ENCODE measurements at regions not wholly inside any gene's neighbourhood (a gene's known extent, or its start where the extent isn't known, plus 50 kb on each side); places are given as distances from the start of the nearest gene placed in this dataset.

DNA sequence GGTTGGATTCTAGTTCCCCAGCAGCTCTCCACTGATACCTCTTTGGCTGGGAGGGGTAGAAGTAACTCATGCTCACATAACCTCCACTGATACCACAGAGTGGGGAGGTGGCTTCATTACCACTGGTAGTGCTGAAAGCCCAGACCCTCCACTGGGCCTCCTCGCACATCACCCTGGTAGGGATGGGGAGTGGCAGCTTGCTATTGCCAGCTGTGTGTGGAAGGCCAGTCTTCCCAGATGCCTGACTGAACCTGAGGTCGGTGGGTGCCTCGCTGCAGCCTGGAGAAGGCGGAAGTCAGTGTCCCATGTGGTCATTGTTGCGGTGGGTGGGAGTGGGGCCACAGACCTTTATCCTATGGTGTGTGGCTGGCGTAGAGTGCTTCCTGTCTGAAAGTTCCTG lies 138.0 kb downstream of the TAF11L14 start:
- no peaks in the 10 kb centered on the region for H3K27me3 ChIP-seq (ENCODE audit: low read depth)
- H3K36me3 ChIP-seq: no peaks in the 10 kb centered on the region
- no peak overlapping the region for H3K27ac ChIP-seq (replicated peaks)
- H3K9me3 ChIP-seq (replicated peaks): peaks cover 8% of the 10 kb centered on the region
- intact Hi-C loops (cut with micrococcal nuclease): no loop called here
- TF ChIP-seq CTCF (IDR thresholded peaks at IDR 0.05; ENCODE audit: borderline replicate concordance): no peak
- DNase-seq: no peak
- H3K4me3 ChIP-seq: no peak overlapping the region
- H3K4me1 ChIP-seq: no peaks in the 10 kb centered on the region

GRCh38 chr5:17785774-17786173 lies 151.5 kb downstream of the TAF11L14 start:
- no peaks in the 10 kb centered on the region for H3K36me3 ChIP-seq
- peaks cover 6% of the 10 kb centered on the region for H3K9me3 ChIP-seq (replicated peaks)
- H3K27ac ChIP-seq (replicated peaks): no peak overlapping the region
- no peak overlapping the region for H3K4me3 ChIP-seq
- no peak for TF ChIP-seq CTCF (IDR thresholded peaks at IDR 0.05; ENCODE audit: borderline replicate concordance)
- intact Hi-C loops (cut with micrococcal nuclease): no loop called here
- no peaks in the 10 kb centered on the region for H3K4me1 ChIP-seq
- no peak for DNase-seq
- H3K27me3 ChIP-seq (ENCODE audit: low read depth): no peaks in the 10 kb centered on the region

GRCh38 chr5:17788351-17788750 lies 154.1 kb downstream of the TAF11L14 start:
- Histone ChIP-seq H3K4me3 (no peak overlapping the region), H3K4me1 (no peaks in the 10 kb centered on the region), H3K36me3 (no peaks in the 10 kb centered on the region), H3K27me3 (ENCODE audit: low read depth) (no peaks in the 10 kb centered on the region), H3K27ac (replicated peaks) (no peak overlapping the region), H3K9me3 (replicated peaks) (peaks cover 11% of the 10 kb centered on the region)
- no peak for DNase-seq
- no peak for TF ChIP-seq CTCF (IDR thresholded peaks at IDR 0.05; ENCODE audit: borderline replicate concordance)
- intact Hi-C loops (cut with micrococcal nuclease): no loop called here

- no peak overlapping the region for H3K27ac ChIP-seq (replicated peaks)
- no peaks in the 10 kb centered on the region for H3K27me3 ChIP-seq (ENCODE audit: low read depth)
- H3K36me3 ChIP-seq: no peaks in the 10 kb centered on the region
- H3K4me1 ChIP-seq: no peaks in the 10 kb centered on the region
- intact Hi-C loops (cut with micrococcal nuclease): no loop called here
- no peak overlapping the region for H3K4me3 ChIP-seq
- no peak for DNase-seq
- peaks cover 11% of the 10 kb centered on the region for H3K9me3 ChIP-seq (replicated peaks)
- TF ChIP-seq CTCF (IDR thresholded peaks at IDR 0.05; ENCODE audit: borderline replicate concordance): no peak
Measured at GRCh38 chr5:17794201-17794600, 159.9 kb downstream of the TAF11L14 start.

- no peaks in the 10 kb centered on the region for H3K27me3 ChIP-seq (ENCODE audit: low read depth)
- H3K27ac ChIP-seq (replicated peaks): no peak overlapping the region
- H3K36me3 ChIP-seq: no peaks in the 10 kb centered on the region
- peaks cover 11% of the 10 kb centered on the region for H3K9me3 ChIP-seq (replicated peaks)
- no peak overlapping the region for H3K4me3 ChIP-seq
- no peak for DNase-seq
- intact Hi-C loops (cut with micrococcal nuclease): no loop called here
- no peaks in the 10 kb centered on the region for H3K4me1 ChIP-seq
- no peak for TF ChIP-seq CTCF (IDR thresholded peaks at IDR 0.05; ENCODE audit: borderline replicate concordance)
Measured at GRCh38 chr5:17794815-17795214, 160.6 kb downstream of the TAF11L14 start.

- no peak for DNase-seq
- Histone ChIP-seq H3K27me3 (ENCODE audit: low read depth) (no peaks in the 10 kb centered on the region), H3K4me1 (no peaks in the 10 kb centered on the region), H3K27ac (replicated peaks) (no peak overlapping the region), H3K4me3 (no peak overlapping the region), H3K9me3 (replicated peaks) (peaks cover 5% of the 10 kb centered on the region), H3K36me3 (no peaks in the 10 kb centered on the region)
- intact Hi-C loops (cut with micrococcal nuclease): no loop called here
- no peak for TF ChIP-seq CTCF (IDR thresholded peaks at IDR 0.05; ENCODE audit: borderline replicate concordance)
Measured at GRCh38 chr5:17796142-17796541, 161.9 kb downstream of the TAF11L14 start.

Data from left ventricle myocardium inferior (tissue), 1 donor.